ENCODE measurements at regions not wholly inside any gene's neighbourhood (a gene's known extent, or its start where the extent isn't known, plus 50 kb on each side); places are given as distances from the start of the nearest gene placed in this dataset.

- intact Hi-C loops (cut with micrococcal nuclease), result no loop called here
- no peak overlapping the region for H3K4me2 ChIP-seq (ENCODE audit: insufficient read depth, low read length)
- H3K36me3 ChIP-seq (ENCODE audit: control insufficient read depth in 2 of 2, extremely low read depth in 1 of 2, insufficient read depth in 2 of 2, low read length in 2 of 2), result no peaks in the 10 kb centered on the region
- H3K27me3 ChIP-seq (ENCODE audit: control insufficient read depth in 2 of 2, insufficient read depth in 2 of 2, low read length in 2 of 2), result no peaks in the 10 kb centered on the region
- H3K79me2 ChIP-seq (ENCODE audit: control insufficient read depth, insufficient read depth, low read length), result no peaks in the 10 kb centered on the region
- TF ChIP-seq, protein P1, sequence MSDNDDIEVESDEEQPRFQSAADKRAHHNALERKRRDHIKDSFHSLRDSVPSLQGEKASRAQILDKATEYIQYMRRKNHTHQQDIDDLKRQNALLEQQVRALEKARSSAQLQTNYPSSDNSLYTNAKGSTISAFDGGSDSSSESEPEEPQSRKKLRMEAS (IDR thresholded peaks at IDR 0.05; ENCODE audit: insufficient read depth, insufficient read length), result no peak
- TF ChIP-seq EZH2 (IDR thresholded peaks at IDR 0.05; ENCODE audit: borderline replicate concordance, low read depth, low read length, severe bottlenecking) (no peak), FOS (IDR thresholded peaks at IDR 0.05; ENCODE audit: borderline replicate concordance, insufficient read depth, low read length) (no peak), GATA2 (IDR thresholded peaks at IDR 0.05; ENCODE audit: insufficient read depth, insufficient read length, low read depth, low read length) (no peak), MYC (IDR thresholded peaks at IDR 0.05; ENCODE audit: low read depth, low read length) (no peak), POLR2AphosphoS5 (IDR thresholded peaks at IDR 0.05; ENCODE audit: insufficient read depth, low read depth, low read length) (no peak), JUN (IDR thresholded peaks at IDR 0.05; ENCODE audit: borderline replicate concordance, insufficient read depth, insufficient read length, low read depth) (no peak), POLR2A (IDR thresholded peaks at IDR 0.05; ENCODE audit: low read depth, low read length) (no peak), CTCF (IDR thresholded peaks at IDR 0.05; ENCODE audit: extremely low read depth in 1 of 2, insufficient read depth in 1 of 2, low read depth in 1 of 2, low read length in 2 of 2) (no peak)
- H3K9ac ChIP-seq (replicated peaks; ENCODE audit: extremely low read depth, insufficient read depth, low read length), result no peak overlapping the region
- H3K9me1 ChIP-seq (replicated peaks; ENCODE audit: control insufficient read depth, extremely low read depth, insufficient read depth, low read length), result no peaks in the 10 kb centered on the region
- ChIA-PET CTCF (no interaction called here), POLR2A (no interaction called here)
- dilution Hi-C loops (cut with MboI; ENCODE audit: extremely low pct_ligation_motif_present, low sequenced_read_pairs), result no loop called here
- H4K20me1 ChIP-seq (replicated peaks; ENCODE audit: control insufficient read depth, extremely low read depth, insufficient read depth, low read length), result no peaks in the 10 kb centered on the region
- no peak for FAIRE-seq
- no peak overlapping the region for H3K4me3 ChIP-seq (replicated peaks in 1 of 3; ENCODE audit: insufficient read depth in 1 of 3, low read depth in 1 of 3, low read length in 3 of 3)
- no peak overlapping the region for H2AFZ ChIP-seq (ENCODE audit: low read depth, low read length)
- no TSS peak for BruUV-seq (replicated peaks)
- no peaks in the 10 kb centered on the region for H3K4me1 ChIP-seq (ENCODE audit: control insufficient read depth, extremely low read depth, insufficient read depth, low read length)
- no peak overlapping the region for H3K27ac ChIP-seq (ENCODE audit: insufficient read depth, low read depth, low read length)
- no peaks in the 10 kb centered on the region for H3K9me3 ChIP-seq (replicated peaks; ENCODE audit: control insufficient read depth, insufficient read depth, low read length)
- DNase-seq (ENCODE audit: low read depth, low spot score), result no peak
These were observed 68.9 kb upstream of the LPAR1 start for GRCh38 chr9:111107141-111107540.

All from endothelial cell of umbilical vein (primary cell).